ENCODE measurements at regions not wholly inside any gene's neighbourhood (a gene's known extent, or its start where the extent isn't known, plus 50 kb on each side); places are given as distances from the start of the nearest gene placed in this dataset.

DNA sequence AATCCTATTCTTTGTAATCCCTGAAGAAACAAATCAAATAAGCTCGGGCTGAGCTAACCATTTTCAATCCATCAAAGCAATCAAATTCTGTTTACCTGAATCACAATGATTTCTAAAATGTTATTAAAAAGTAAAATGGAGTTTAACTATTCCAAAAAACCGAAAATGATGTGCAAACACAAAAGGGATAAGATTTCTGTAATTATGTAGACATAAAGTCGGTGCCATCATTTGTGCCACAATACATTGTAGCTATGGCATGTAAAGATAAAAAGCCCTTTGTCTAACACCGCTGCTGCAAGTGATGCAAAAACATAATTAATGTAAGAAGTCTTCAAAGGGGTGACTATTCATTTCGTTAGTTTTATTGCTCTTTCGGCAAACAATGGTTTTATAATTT is 125.1 kb upstream of the FAM204A start:
- TF ChIP-seq YY1 (IDR thresholded peaks at IDR 0.05) (no peak), SP1 (IDR thresholded peaks at IDR 0.05) (no peak), JUND (IDR thresholded peaks at IDR 0.05) (no peak)
- TF ChIP-seq, protein P1, sequence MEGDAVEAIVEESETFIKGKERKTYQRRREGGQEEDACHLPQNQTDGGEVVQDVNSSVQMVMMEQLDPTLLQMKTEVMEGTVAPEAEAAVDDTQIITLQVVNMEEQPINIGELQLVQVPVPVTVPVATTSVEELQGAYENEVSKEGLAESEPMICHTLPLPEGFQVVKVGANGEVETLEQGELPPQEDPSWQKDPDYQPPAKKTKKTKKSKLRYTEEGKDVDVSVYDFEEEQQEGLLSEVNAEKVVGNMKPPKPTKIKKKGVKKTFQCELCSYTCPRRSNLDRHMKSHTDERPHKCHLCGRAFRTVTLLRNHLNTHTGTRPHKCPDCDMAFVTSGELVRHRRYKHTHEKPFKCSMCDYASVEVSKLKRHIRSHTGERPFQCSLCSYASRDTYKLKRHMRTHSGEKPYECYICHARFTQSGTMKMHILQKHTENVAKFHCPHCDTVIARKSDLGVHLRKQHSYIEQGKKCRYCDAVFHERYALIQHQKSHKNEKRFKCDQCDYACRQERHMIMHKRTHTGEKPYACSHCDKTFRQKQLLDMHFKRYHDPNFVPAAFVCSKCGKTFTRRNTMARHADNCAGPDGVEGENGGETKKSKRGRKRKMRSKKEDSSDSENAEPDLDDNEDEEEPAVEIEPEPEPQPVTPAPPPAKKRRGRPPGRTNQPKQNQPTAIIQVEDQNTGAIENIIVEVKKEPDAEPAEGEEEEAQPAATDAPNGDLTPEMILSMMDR (IDR thresholded peaks at IDR 0.05; ENCODE audit: low read depth, low read length, missing input control), result no peak
- TF ChIP-seq, protein P2, sequence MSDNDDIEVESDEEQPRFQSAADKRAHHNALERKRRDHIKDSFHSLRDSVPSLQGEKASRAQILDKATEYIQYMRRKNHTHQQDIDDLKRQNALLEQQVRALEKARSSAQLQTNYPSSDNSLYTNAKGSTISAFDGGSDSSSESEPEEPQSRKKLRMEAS (IDR thresholded peaks at IDR 0.05), result no peak
